ENCODE measurements at regions not wholly inside any gene's neighbourhood (a gene's known extent, or its start where the extent isn't known, plus 50 kb on each side); places are given as distances from the start of the nearest gene placed in this dataset.
A peak's percentile ranks its signal among the peaks of the same experiment; 100 is the strongest.

- no peak for DNase-seq (ENCODE audit: low read depth in 3 of 3)
Observed at GRCh38 chr13:111038887-111039286, 76.2 kb upstream of the ARHGEF7 start.

DNA sequence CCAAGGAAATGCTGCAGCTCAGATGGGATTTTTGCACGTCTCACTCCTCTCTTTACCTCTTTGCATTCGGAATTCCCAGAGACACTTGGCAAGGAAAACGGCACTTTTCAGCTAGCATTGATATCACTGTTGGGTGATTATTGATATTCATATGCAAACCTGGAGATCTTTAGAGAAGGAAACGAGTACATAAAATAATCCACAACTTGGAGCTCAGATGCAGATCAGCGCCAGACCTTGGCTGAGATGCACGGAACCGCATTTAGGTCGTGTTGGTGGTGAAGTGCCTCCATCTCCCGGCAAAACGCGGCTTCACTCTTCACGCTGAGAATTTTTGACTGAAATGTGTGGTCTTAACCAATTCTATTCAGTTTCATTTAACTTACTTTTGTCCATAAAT is 77.2 kb upstream of the ARHGEF7 start:
- DNase-seq (ENCODE audit: low read depth in 3 of 3) = no peak

DNA sequence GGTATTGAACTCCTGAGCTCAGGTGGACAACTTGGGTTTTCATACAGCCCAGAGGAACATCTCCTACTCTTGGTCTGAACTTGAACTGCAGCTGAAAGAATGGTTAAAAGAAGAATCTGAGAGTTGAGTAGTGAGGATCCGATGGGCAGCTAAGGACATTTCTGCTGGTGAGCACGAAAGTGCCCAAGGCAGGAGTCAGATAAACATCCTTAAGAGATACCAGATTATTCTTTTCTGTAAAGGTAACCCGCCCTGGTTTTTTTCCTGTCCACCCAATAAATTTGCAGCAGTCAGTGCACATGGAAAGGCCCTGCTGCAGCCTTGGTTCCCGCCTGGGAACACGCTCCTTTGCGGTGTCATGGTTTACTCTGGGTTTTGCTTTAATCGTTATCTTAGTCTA is 78.4 kb upstream of the ARHGEF7 start:
- no peak for DNase-seq (ENCODE audit: low read depth in 3 of 3)

GRCh38 chr13:111035861-111036260 is 79.2 kb upstream of the ARHGEF7 start:
- no peak for DNase-seq (ENCODE audit: low read depth in 3 of 3)

- DNase-seq (ENCODE audit: low read depth in 3 of 3) = no peak
Observed at GRCh38 chr13:111034811-111035210, 80.3 kb upstream of the ARHGEF7 start.

GRCh38 chr13:111033172-111034130 is 81.7 kb upstream of the ARHGEF7 start:
- DNase-seq (ENCODE audit: low read depth in 3 of 3) = no peak

DNA sequence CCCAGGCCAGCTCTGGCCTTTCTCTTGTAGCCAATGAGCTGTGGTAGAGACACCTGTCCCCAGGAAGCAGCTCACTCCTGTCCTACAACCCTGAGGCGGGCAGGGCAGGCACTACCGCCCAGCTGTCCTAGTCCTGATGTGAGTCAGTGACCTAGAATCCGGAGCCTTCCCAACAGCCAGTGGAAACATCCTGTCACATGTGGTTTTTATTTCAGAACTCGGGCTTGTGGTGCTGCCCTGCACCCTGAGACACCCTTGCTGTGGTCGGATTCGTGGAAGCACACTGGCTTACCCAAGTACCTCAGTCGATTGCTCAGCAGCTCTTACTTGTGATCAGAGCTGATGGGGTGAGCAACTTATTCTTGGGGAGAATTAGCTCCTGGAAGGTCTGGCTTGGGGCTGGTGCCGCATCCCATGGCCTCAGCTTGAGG is 83.6 kb upstream of the ARHGEF7 start:
- peak in 1 of 3 donors; percentile 9 for DNase-seq (ENCODE audit: low read depth in 3 of 3)

- no peak for DNase-seq (ENCODE audit: low read depth in 3 of 3)
Observed at GRCh38 chr13:111029957-111030609, 85.0 kb upstream of the ARHGEF7 start.

- no peak for DNase-seq (ENCODE audit: low read depth in 3 of 3)
Observed at GRCh38 chr13:111027458-111028439, 87.4 kb upstream of the ARHGEF7 start.

DNA sequence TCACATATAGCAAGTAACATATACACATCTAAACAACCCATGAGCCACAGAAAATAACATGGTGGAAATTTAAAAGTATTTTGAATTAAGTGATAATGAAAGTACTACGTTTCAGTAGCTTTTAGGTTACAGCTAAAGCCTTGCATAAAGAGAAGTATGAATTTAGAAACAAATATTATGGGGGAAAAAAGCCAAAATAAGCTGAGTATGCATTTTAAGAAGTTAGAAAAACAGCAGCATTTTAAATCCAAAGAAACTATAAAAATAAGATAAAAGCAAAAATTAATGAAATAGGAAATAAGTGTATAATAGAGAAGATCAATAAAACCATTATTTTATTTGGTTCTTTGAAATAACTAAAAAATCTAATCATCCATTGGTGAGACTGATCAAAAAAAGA is 89.8 kb upstream of the ARHGEF7 start:
- DNase-seq (ENCODE audit: low read depth in 3 of 3) = no peak

DNA sequence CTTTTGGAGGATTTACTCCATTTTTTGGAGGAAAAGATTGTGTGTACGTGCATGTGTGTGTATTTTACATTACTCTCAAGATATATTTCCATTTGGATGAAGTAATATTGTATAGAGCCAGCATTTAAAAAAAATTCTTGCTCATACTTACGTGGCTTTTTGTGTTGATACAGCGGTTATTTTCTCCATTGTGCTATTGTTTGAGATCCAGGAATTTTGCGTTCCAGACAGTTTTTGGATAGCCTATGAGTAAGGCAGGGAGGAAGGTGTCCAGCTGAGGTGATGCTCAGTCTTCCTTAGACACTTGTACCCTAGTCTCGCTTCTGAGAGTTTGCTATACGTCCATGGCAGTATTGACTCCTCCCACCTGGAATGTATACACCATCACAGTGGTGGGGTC is 92.2 kb upstream of the ARHGEF7 start:
- no peak for DNase-seq (ENCODE audit: low read depth in 3 of 3)

- no peak for DNase-seq (ENCODE audit: low read depth in 3 of 3)
Observed at GRCh38 chr13:111022241-111022640, 92.9 kb upstream of the ARHGEF7 start.

GRCh38 chr13:111021270-111021669 is 93.8 kb upstream of the ARHGEF7 start:
- no peak for DNase-seq (ENCODE audit: low read depth in 3 of 3)

DNA sequence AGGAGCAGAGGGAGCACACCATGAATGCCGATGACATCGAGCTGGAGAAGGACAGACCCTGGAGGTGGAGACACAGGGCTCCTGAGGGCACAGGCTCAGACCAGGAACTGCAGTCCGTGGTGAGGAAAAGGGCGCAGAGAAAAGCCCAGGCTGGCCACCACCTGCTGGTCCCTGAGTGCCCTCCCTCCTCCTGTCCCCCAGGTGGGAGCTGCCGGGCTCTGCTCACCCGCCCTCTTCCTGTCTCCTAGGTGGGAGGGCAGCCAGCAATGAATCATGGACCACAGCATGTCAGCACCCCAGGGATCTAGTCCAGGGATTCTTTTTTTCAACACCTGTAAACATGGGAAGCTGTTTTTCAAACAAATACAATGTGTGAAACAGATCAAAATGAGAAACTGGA is 94.6 kb upstream of the ARHGEF7 start:
- DNase-seq (ENCODE audit: low read depth in 3 of 3) = no peak

- DNase-seq (ENCODE audit: low read depth in 3 of 3) = no peak
Observed at GRCh38 chr13:111020021-111020420, 95.1 kb upstream of the ARHGEF7 start.

- DNase-seq (ENCODE audit: low read depth in 3 of 3) = no peak
Observed at GRCh38 chr13:111017755-111018459, 97.2 kb upstream of the ARHGEF7 start.

GRCh38 chr13:111013196-111013595 is 98.3 kb upstream of the ANKRD10 start:
- DNase-seq (ENCODE audit: low read depth in 3 of 3) = no peak

GRCh38 chr13:111011899-111012298 is 97.0 kb upstream of the ANKRD10 start:
- DNase-seq (ENCODE audit: low read depth in 3 of 3) = no peak

- no peak for DNase-seq (ENCODE audit: low read depth in 3 of 3)
Observed at GRCh38 chr13:111008351-111008750, 93.5 kb upstream of the ANKRD10 start.

DNA sequence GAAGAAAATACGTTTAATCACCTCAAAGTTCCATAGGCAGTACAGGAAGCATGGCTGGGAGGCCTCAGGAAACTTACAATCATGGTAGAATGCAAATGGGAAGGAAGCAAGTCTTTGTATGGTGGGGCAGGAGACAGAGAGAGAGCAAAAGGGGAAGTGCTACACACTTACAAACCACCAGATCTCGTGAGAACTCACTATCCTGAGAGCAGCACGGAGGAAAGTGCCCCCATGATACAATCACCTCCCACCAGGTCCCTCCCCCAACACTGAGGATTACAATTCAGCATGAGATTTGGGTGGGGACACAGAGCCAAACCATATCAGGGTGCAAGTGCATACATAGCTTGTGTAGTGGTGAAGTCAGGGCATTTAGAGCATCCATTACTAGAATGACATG is 92.3 kb upstream of the ANKRD10 start:
- no peak for DNase-seq (ENCODE audit: low read depth in 3 of 3)

DNA sequence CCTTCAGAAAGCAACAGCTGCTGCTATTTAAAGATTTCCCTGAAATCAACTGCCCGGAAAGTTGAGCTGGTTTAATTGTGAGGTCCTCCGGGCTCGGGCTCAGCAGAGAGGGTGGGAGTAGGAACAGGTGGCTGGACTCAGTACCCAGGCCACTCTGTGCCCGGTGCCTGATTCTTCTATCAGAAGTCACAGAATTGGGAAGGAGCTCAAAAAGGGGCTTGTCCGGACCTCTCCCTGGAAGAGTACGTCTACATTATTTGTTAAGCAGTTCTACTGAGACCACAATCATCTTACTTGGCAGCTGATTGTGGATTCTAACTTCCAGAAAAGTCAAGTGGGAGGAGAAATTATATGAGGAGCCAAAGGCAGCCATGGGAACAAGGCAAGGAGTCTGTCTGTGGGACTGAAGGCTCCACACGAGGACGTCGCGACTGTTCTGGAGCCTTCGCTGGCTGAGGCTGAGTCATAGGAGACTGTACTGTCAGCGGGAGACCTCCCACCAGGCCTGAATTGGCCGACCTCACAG is 91.7 kb upstream of the ANKRD10 start:
- DNase-seq (ENCODE audit: low read depth in 3 of 3) = no peak
